Ovary (tissue), 7 donors: ENCODE measurements at regions not wholly inside any gene's neighbourhood (a gene's known extent, or its start where the extent isn't known, plus 50 kb on each side); places are given as distances from the start of the nearest gene placed in this dataset.

Source experiments
- DNase-seq, 5 donors: peaks; one replicate each; pipeline ENCODE4 v3.0.0-alpha.2; 2019 to 2020
- H3K27ac ChIP-seq, 2 donors: fragments of 200-600 bp; one replicate each; pipeline versions ENCODE4 v1.5.1 to v1.8.0; 2019 to 2022
- H3K27me3 ChIP-seq: fragments of 200-600 bp; one replicate; pipeline ENCODE4 v1.8.0; 2022
- H3K36me3 ChIP-seq: fragments of 200-600 bp; sonication (generic); one replicate; pipeline ENCODE4 v1.5.1; 2019
- H3K4me1 ChIP-seq: one replicate; pipeline ENCODE4 v1.8.1; 2013; ENCODE audit warnings: mild to moderate bottlenecking, moderate library complexity; ENCODE audit not compliant: insufficient read depth
- H3K4me3 ChIP-seq: fragments of 200-600 bp; sonication (generic); one replicate; pipeline ENCODE4 v1.5.1; 2017
- H3K9me3 ChIP-seq, 2 donors: fragments of 200-600 bp in 1 of 2; sonication (generic) in 1 of 2; one replicate each; pipeline versions ENCODE4 v1.5.1 to v1.8.1; 2013 to 2019; ENCODE audit warnings: mild to moderate bottlenecking in 1 of 2, moderate library complexity in 1 of 2
- EP300 ChIP-seq: sonication (generic); formaldehyde crosslinking; IDR thresholded peaks from one replicate; pipeline ENCODE4 v1.6.1; 2017; ENCODE audit warnings: antibody characterized with exemption
- POLR2A ChIP-seq: fragments of 450-650 bp; IDR thresholded peaks from one replicate; pipeline ENCODE4 v1.6.1; 2017; ENCODE audit warnings: antibody characterized with exemption, mild to moderate bottlenecking, moderate library complexity
- WGBS, 3 donors: extraction: QIAGEN DNeasy Blood & Tissue Kit in 1 of 3; methylation state at CpG; one replicate each; pipeline versions ENCODE4 v1.1.5 to v1.1.7; 2013 to 2017; 5-methylcytosine and 5-hydroxymethylcytosine counted together
- intact Hi-C, 4 donors: fragments of 100-400 bp; cut with DNase I; formaldehyde crosslinking; loops; one replicate each; pipeline versions ENCODE4 v1.11.0 to v1.15.1; 2022 to 2023
- TF ChIP-seq, protein P1 (sequence below), 3 donors: fragments of 450-650 bp in 2 of 3; fragments of 200-600 bp in 1 of 3; IDR thresholded peaks; one replicate each; pipeline versions ENCODE4 v1.5.1 to v1.8.0; 2016 to 2022; ENCODE audit warnings: antibody characterized with exemption in 3 of 3, mild to moderate bottlenecking in 1 of 3
- donor health status: DM: no; HTN: no; CAD: no; lungs with moderate emphysema.
- donor health status: DM: no; HTN: no; CAD: no.
- donor health status: Bipolar disorder and iron deficiency.
- donor health status: DM: no; HTN: no; CAD: no.
- donor health status: DM: yes; HTN: yes; CAD: no.

DNA sequence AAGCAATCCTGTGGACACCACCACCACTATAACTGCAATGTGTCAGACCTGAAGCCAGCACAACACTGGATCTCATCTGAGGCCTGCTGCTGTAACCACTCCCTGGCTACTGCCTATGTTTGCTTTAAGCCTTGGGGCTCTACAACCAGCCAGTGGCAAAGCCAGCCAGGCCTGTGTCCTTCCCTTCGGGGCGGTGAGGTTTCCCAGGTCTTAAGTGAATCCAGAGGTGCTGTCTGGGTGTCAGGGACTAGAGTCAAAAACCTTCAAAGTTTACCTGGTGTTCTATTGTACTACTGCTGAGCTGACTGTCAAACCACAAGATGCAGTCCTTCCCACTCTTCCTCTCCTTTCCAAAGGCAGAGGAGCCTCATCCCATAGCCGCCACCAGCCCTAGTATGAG is 750.5 kb downstream of the FAM133A start:
- Histone ChIP-seq H3K4me1 (no peaks in the 10 kb centered on the region), H3K27me3 (no peaks in the 10 kb centered on the region), H3K4me3 (no peak overlapping the region), H3K9me3 (no peaks in the 10 kb centered on the region), H3K27ac (no peak overlapping the region), H3K36me3 (no peaks in the 10 kb centered on the region)
- intact Hi-C loops = no loop called here
- TF ChIP-seq POLR2A (no peak), EP300 (no peak)
- TF ChIP-seq, protein P1, sequence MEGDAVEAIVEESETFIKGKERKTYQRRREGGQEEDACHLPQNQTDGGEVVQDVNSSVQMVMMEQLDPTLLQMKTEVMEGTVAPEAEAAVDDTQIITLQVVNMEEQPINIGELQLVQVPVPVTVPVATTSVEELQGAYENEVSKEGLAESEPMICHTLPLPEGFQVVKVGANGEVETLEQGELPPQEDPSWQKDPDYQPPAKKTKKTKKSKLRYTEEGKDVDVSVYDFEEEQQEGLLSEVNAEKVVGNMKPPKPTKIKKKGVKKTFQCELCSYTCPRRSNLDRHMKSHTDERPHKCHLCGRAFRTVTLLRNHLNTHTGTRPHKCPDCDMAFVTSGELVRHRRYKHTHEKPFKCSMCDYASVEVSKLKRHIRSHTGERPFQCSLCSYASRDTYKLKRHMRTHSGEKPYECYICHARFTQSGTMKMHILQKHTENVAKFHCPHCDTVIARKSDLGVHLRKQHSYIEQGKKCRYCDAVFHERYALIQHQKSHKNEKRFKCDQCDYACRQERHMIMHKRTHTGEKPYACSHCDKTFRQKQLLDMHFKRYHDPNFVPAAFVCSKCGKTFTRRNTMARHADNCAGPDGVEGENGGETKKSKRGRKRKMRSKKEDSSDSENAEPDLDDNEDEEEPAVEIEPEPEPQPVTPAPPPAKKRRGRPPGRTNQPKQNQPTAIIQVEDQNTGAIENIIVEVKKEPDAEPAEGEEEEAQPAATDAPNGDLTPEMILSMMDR (IDR thresholded peaks at IDR 0.05) = no peak
- no peak for DNase-seq
- WGBS, 3 donors = 86 to 88% (median 87%) methylated on average over 3 of the region's 3 CpGs

DNA sequence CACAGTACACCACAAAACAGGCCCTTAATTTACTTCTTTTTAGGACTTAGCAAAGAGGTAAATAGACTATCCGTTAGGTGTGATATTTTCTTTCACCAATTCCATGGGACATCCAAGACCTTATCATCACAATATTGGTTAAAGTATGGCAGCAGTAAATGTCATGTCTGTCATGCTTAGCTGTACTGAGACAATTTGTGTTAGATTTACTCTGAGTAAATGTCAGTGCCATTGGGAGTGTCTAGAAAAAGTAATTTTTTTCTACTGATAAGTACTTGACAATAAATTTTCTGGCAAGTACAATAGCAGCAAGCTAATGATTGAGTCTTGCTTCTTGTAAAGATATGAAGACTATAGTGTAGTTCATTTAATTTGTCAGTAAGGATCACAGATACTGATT is 756.1 kb downstream of the FAM133A start:
- DNase-seq = no peak
- H3K27me3 ChIP-seq = no peaks in the 10 kb centered on the region
- H3K9me3 ChIP-seq = no peaks in the 10 kb centered on the region
- H3K4me1 ChIP-seq = no peaks in the 10 kb centered on the region
- no peak overlapping the region for H3K4me3 ChIP-seq
- H3K27ac ChIP-seq = no peak overlapping the region
- no peaks in the 10 kb centered on the region for H3K36me3 ChIP-seq
- no peak for TF ChIP-seq POLR2A
- TF ChIP-seq EP300 = no peak
- TF ChIP-seq, protein P1 (IDR thresholded peaks at IDR 0.05) = no peak
- 53 to 73% (median 67%) methylated on average over 1 of the region's 1 CpG for WGBS, 3 donors
- intact Hi-C loops = no loop called here

DNA sequence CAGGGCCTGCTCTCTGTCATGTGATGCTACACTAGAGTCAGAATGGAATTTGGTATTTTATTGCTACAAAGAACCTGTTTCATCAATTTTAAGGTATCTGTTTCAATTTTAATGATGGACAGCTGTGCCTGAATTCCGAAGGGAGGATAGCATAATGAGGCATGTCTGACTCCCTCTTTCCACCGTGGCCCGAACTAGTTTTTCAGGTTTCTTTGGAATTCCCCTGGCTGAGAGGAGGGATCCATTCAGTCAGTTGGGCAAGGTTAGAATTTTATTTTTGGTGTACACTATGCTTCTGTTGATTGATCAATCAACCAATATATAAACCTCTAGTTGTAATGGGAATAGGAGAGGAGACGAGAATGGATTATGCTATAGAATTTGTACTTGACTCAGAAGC is 761.8 kb downstream of the FAM133A start:
- Histone ChIP-seq H3K9me3 (no peaks in the 10 kb centered on the region), H3K4me1 (no peaks in the 10 kb centered on the region), H3K4me3 (no peak overlapping the region), H3K36me3 (no peaks in the 10 kb centered on the region), H3K27me3 (no peaks in the 10 kb centered on the region), H3K27ac (no peak overlapping the region)
- DNase-seq = no peak
- TF ChIP-seq, protein P1 (IDR thresholded peaks at IDR 0.05) = no peak
- TF ChIP-seq POLR2A (no peak), EP300 (no peak)
- WGBS, 3 donors = 49 to 70% (median 49%) methylated on average over 4 of the region's 4 CpGs
- intact Hi-C loops = no loop called here

DNA sequence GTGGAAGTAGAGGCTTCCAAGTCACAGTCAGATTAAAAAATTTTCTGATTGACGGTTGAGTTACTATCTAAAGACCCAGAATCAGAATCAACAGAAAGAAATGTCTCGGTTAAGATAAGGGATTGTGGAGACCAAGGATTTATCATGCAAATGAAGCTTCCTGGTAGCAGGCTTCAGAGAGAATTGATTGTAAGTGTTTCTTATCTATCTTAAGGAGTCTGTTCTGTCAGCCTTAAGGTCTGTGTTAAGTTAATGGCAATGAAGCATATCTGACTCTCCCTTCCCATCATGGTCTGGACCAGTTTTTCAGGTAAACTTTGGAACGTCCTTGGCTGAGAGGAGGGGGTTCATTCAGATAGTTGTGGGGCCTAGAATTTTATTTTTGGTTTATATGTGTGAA is 780.2 kb downstream of the FAM133A start:
- Histone ChIP-seq H3K4me1 (no peaks in the 10 kb centered on the region), H3K27me3 (no peaks in the 10 kb centered on the region), H3K9me3 (no peaks in the 10 kb centered on the region), H3K27ac (no peak overlapping the region), H3K36me3 (no peaks in the 10 kb centered on the region), H3K4me3 (no peak overlapping the region)
- no peak for DNase-seq
- TF ChIP-seq POLR2A (no peak), EP300 (no peak)
- TF ChIP-seq, protein P1 (IDR thresholded peaks at IDR 0.05) = no peak
- intact Hi-C loops = no loop called here
- WGBS, 3 donors = 38 to 42% (median 40%) methylated on average over 3 of the region's 3 CpGs

DNA sequence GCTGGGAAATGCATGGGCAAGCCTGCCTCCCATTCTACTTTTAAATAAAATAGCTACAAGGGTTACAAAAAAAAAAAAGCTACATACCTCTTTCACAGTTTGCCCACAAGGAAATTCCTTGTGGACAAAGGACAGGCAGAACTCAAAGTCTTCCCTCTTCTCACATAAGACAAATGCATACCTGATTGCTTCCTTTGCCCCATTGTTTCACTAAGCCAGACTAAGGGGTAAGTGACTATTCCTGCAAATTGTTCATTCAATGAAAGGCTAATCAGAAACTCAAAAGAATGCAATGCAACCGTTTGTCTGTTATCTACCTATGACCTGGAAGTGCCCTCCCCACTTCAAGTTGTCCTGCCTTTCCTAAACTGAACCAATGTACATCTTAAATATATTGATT is 780.6 kb downstream of the FAM133A start:
- TF ChIP-seq POLR2A (no peak), EP300 (no peak)
- TF ChIP-seq, protein P1 (IDR thresholded peaks at IDR 0.05) = no peak
- no peak overlapping the region for H3K4me3 ChIP-seq
- intact Hi-C loops = no loop called here
- H3K27ac ChIP-seq = no peak overlapping the region
- H3K27me3 ChIP-seq = no peaks in the 10 kb centered on the region
- no peaks in the 10 kb centered on the region for H3K36me3 ChIP-seq
- no peaks in the 10 kb centered on the region for H3K4me1 ChIP-seq
- 3 to 11% (median 8%) methylated on average over 1 of the region's 1 CpG for WGBS, 3 donors
- H3K9me3 ChIP-seq = no peaks in the 10 kb centered on the region
- no peak for DNase-seq
